Upper lobe of right lung (tissue), 1 donor: ENCODE measurements at regions not wholly inside any gene's neighbourhood (a gene's known extent, or its start where the extent isn't known, plus 50 kb on each side); places are given as distances from the start of the nearest gene placed in this dataset.

Experiments
- ATAC-seq: fragments of 200-7000 bp; cut with Tn5 transposase; one replicate; pipeline ENCODE4 v1.9.1; 2020; ENCODE audit warnings: mild to moderate bottlenecking, moderate library complexity
- DNase-seq: peaks from one replicate; pipeline ENCODE4 v3.0.0-alpha.2; 2020
- H3K27ac ChIP-seq: fragments of 200-600 bp; one replicate; pipeline ENCODE4 v1.8.0; 2022
- H3K27me3 ChIP-seq: fragments of 200-600 bp; one replicate; pipeline ENCODE4 v1.8.0; 2022; ENCODE audit warnings: mild to moderate bottlenecking
- H3K36me3 ChIP-seq: fragments of 200-600 bp; one replicate; pipeline ENCODE4 v1.8.0; 2022
- H3K4me1 ChIP-seq: fragments of 200-600 bp; one replicate; pipeline ENCODE4 v1.8.0; 2022
- H3K4me3 ChIP-seq: fragments of 200-600 bp; one replicate; pipeline ENCODE4 v1.8.0; 2022; ENCODE audit warnings: mild to moderate bottlenecking
- H3K9me3 ChIP-seq: fragments of 200-600 bp; one replicate; pipeline ENCODE4 v1.8.0; 2022
- intact Hi-C: fragments of 100-400 bp; cut with DNase I; formaldehyde crosslinking; loops from one replicate; pipeline ENCODE4 v1.11.0; 2022
- TF ChIP-seq, protein P1 (sequence below): fragments of 200-600 bp; IDR thresholded peaks from one replicate; pipeline ENCODE4 v1.8.0; 2022; ENCODE audit warnings: antibody characterized with exemption
- donor health status: DM: no; HTN: yes; CAD: no; lungs with severe emphysema.

DNA sequence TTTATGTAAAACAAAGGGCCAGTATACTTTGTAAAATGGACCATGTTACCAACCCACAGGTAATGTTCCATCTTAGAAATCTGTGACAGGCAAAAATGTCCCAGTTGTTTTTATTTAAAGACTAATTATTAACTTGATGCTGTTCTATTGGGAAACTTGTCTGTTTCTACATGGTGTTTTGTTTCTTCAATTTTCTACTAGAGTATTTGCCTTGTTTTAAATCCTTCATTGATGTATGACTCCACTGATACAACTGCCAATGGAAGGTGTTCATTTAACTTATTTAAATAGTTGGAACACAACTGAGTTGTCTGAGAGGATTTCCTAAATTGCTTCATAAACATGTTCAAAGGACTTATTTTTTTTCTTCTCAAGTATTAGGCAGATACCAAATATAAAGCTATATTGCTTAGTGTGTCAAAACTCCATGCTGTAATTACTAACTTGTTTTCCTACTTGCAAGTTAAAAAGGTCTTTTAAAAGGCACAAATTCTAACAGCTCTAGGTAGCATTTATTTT lies 152.0 kb upstream of the XPO1 start:
- Histone ChIP-seq H3K4me3 (no peak overlapping the region), H3K27me3 (no peaks in the 10 kb centered on the region), H3K4me1 (peaks cover 5% of the 10 kb centered on the region), H3K27ac (no peak overlapping the region), H3K9me3 (no peaks in the 10 kb centered on the region), H3K36me3 (no peaks in the 10 kb centered on the region)
- ATAC-seq (no peak), DNase-seq (no peak)
- TF ChIP-seq, protein P1, sequence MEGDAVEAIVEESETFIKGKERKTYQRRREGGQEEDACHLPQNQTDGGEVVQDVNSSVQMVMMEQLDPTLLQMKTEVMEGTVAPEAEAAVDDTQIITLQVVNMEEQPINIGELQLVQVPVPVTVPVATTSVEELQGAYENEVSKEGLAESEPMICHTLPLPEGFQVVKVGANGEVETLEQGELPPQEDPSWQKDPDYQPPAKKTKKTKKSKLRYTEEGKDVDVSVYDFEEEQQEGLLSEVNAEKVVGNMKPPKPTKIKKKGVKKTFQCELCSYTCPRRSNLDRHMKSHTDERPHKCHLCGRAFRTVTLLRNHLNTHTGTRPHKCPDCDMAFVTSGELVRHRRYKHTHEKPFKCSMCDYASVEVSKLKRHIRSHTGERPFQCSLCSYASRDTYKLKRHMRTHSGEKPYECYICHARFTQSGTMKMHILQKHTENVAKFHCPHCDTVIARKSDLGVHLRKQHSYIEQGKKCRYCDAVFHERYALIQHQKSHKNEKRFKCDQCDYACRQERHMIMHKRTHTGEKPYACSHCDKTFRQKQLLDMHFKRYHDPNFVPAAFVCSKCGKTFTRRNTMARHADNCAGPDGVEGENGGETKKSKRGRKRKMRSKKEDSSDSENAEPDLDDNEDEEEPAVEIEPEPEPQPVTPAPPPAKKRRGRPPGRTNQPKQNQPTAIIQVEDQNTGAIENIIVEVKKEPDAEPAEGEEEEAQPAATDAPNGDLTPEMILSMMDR, result no peak
- intact Hi-C loops, result no loop called here

DNA sequence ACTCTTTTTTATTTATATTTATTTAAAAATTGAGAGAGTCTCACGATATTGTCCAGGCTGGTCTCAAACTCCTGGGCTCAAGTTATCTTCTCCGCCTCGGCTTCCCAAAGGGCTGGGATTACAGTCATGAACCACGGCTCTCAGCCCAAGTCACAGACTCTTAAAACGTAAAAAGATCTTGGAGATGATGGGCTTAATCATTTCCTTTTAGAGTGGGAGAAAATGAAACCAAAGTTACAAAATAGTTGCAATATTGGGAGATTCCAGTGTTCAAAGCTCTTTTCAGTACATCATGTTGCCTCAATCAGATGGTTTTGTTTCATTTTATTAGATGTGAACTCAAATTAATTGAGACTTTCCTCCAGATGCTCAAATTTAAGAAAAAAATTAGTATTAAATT lies 151.4 kb upstream of the XPO1 start:
- no peak for ATAC-seq
- intact Hi-C loops, result no loop called here
- DNase-seq, result no peak
- H3K4me3 ChIP-seq, result no peak overlapping the region
- TF ChIP-seq, protein P1, result no peak
- no peaks in the 10 kb centered on the region for H3K27me3 ChIP-seq
- H3K4me1 ChIP-seq, result peaks cover 5% of the 10 kb centered on the region
- no peak overlapping the region for H3K27ac ChIP-seq
- no peaks in the 10 kb centered on the region for H3K36me3 ChIP-seq
- H3K9me3 ChIP-seq, result no peaks in the 10 kb centered on the region

DNA sequence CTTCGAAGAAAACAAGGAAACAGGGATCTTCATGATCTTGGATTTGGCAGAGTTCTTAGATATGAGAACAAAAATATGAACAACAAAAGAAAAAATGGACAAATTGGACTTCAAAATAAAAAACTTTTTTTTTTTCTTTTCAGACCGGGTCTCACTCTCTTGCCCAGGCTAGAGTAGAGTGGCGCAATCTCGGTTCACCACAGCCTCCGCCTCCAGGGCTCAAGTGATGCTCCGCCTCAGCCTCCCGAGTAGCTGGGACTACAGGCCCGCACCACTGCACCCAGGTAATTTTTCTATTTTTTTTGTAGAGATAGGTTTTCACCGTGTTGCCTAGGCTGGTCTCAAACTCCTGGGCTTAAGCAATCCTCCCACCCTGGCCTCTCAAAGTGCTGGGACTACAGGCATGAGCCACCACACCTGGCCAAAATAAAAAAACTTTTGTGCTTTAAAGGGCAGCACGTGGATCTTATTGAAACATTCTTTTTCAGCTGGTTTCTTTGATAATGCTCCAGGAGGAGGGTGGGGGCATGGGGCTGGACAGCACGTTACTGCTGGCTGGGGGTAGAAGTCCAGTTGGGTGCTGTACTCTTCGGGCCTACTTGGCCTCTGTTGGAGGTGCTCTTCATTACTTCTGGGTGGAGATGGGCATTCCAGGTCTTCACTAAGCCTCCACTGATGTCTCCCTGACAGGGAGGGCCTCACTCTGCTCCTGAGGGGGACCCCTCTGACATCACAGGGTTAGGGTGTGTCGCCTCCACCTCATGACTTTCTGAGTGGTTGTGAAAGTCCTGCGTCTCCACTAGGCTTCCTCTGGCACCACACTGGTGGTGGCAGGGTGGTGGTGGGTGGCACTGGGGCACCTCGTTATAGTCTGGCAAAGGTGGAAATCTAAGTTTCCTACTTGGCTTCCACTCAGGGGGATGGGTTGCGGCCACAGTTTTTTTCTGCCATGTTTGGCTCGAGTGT lies 150.5 kb upstream of the XPO1 start:
- no peaks in the 10 kb centered on the region for H3K9me3 ChIP-seq
- no peaks in the 10 kb centered on the region for H3K36me3 ChIP-seq
- H3K4me3 ChIP-seq, result no peak overlapping the region
- H3K27ac ChIP-seq, result no peak overlapping the region
- ATAC-seq (peak; percentile 32), DNase-seq (no peak)
- no peaks in the 10 kb centered on the region for H3K27me3 ChIP-seq
- H3K4me1 ChIP-seq, result no peaks in the 10 kb centered on the region
- intact Hi-C loops, result no loop called here
- TF ChIP-seq, protein P1, result no peak

DNA sequence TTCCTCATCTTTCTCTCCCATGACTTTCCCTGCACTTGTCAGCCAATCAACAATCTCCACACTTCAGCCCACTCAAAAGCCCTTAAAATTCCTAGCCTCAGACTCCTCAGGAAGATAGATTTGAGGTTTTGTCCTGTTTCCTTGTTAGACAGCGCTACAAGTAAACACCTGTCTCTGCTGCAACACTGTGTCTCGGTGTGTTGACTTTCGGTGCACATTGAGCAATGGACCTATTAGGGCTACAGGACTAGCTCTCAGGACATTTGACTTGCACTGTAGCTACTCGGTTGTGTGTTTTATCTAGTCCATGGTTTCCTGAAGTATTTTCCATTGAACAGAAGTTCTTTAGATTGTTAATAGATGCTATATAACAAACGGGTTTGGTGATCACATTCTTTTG lies 140.9 kb upstream of the XPO1 start:
- DNase-seq (no peak), ATAC-seq (peak; percentile 70)
- Histone ChIP-seq H3K4me1 (no peaks in the 10 kb centered on the region), H3K27me3 (no peaks in the 10 kb centered on the region), H3K36me3 (no peaks in the 10 kb centered on the region), H3K9me3 (peaks cover 12% of the 10 kb centered on the region), H3K4me3 (no peak overlapping the region), H3K27ac (no peak overlapping the region)
- TF ChIP-seq, protein P1, result no peak
- intact Hi-C loops, result no loop called here

DNA sequence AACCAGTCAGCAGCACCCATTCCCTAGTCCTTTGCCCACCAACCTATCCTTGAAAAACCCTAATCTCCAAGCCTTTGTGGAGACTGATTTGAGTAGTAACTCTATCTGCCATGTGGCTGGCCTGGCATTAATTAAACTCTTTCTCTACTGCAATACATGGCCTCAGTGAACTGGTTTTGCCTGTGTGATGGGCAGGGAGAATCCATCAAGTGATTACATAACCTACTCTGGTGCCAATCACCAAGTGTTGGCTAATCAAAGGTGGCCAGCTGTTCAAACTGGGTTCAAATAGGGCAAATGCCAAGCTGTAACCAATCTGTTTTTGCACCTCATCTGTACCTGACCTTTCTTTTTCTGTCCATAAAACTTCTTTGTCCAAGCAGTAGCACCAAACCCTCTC lies 139.8 kb upstream of the XPO1 start:
- Histone ChIP-seq H3K36me3 (no peaks in the 10 kb centered on the region), H3K4me3 (no peak overlapping the region), H3K9me3 (peaks cover 12% of the 10 kb centered on the region), H3K27ac (no peak overlapping the region), H3K4me1 (no peaks in the 10 kb centered on the region), H3K27me3 (no peaks in the 10 kb centered on the region)
- TF ChIP-seq, protein P1, result no peak
- intact Hi-C loops, result no loop called here
- no peak for DNase-seq
- ATAC-seq, result no peak
